ENCODE measurements at regions not wholly inside any gene's neighbourhood (a gene's known extent, or its start where the extent isn't known, plus 50 kb on each side); places are given as distances from the start of the nearest gene placed in this dataset.

GRCh38 chr4:83704786-83705185, 168.9 kb downstream of the GPAT3 start:
- TF ChIP-seq POLR2AphosphoS5 (IDR thresholded peaks at IDR 0.05; ENCODE audit: low read depth, low read length) = no peak
- TF ChIP-seq TAF1 (IDR thresholded peaks at IDR 0.05; ENCODE audit: borderline replicate concordance, insufficient read depth, low read length) = no peak
- no peak for TF ChIP-seq FOXP2 (optimal IDR thresholded peaks at IDR 0.05; ENCODE audit: borderline replicate concordance, extremely low read depth, extremely low read length, insufficient read depth)
- no peak for TF ChIP-seq SIN3A (IDR thresholded peaks at IDR 0.05; ENCODE audit: borderline replicate concordance, insufficient read depth, low read length)
- TF ChIP-seq REST (IDR thresholded peaks at IDR 0.05; ENCODE audit: insufficient read depth in 1 of 2, low read depth in 2 of 2, low read length in 2 of 2) = no peak

- no peak for TF ChIP-seq SIN3A (IDR thresholded peaks at IDR 0.05; ENCODE audit: borderline replicate concordance, insufficient read depth, low read length)
- no peak for TF ChIP-seq TAF1 (IDR thresholded peaks at IDR 0.05; ENCODE audit: borderline replicate concordance, insufficient read depth, low read length)
- TF ChIP-seq REST (IDR thresholded peaks at IDR 0.05; ENCODE audit: insufficient read depth in 1 of 2, low read depth in 2 of 2, low read length in 2 of 2) = no peak
- no peak for TF ChIP-seq POLR2AphosphoS5 (IDR thresholded peaks at IDR 0.05; ENCODE audit: low read depth, low read length)
- TF ChIP-seq FOXP2 (optimal IDR thresholded peaks at IDR 0.05; ENCODE audit: borderline replicate concordance, extremely low read depth, extremely low read length, insufficient read depth) = no peak
Measured at GRCh38 chr4:83703752-83704151, 167.8 kb downstream of the GPAT3 start.

GRCh38 chr4:83701041-83701440, 165.1 kb downstream of the GPAT3 start:
- TF ChIP-seq TAF1 (IDR thresholded peaks at IDR 0.05; ENCODE audit: borderline replicate concordance, insufficient read depth, low read length) = no peak
- no peak for TF ChIP-seq SIN3A (IDR thresholded peaks at IDR 0.05; ENCODE audit: borderline replicate concordance, insufficient read depth, low read length)
- TF ChIP-seq FOXP2 (optimal IDR thresholded peaks at IDR 0.05; ENCODE audit: borderline replicate concordance, extremely low read depth, extremely low read length, insufficient read depth) = no peak
- no peak for TF ChIP-seq REST (IDR thresholded peaks at IDR 0.05; ENCODE audit: insufficient read depth in 1 of 2, low read depth in 2 of 2, low read length in 2 of 2)
- no peak for TF ChIP-seq POLR2AphosphoS5 (IDR thresholded peaks at IDR 0.05; ENCODE audit: low read depth, low read length)

- TF ChIP-seq SIN3A (IDR thresholded peaks at IDR 0.05; ENCODE audit: borderline replicate concordance, insufficient read depth, low read length) (no peak), TAF1 (IDR thresholded peaks at IDR 0.05; ENCODE audit: borderline replicate concordance, insufficient read depth, low read length) (no peak), POLR2AphosphoS5 (IDR thresholded peaks at IDR 0.05; ENCODE audit: low read depth, low read length) (no peak), FOXP2 (optimal IDR thresholded peaks at IDR 0.05; ENCODE audit: borderline replicate concordance, extremely low read depth, extremely low read length, insufficient read depth) (no peak), REST (IDR thresholded peaks at IDR 0.05; ENCODE audit: insufficient read depth in 1 of 2, low read depth in 2 of 2, low read length in 2 of 2) (no peak)
Measured at GRCh38 chr4:83699358-83699757, 163.4 kb downstream of the GPAT3 start.

GRCh38 chr4:83692028-83692427, 156.1 kb downstream of the GPAT3 start:
- TF ChIP-seq POLR2AphosphoS5 (IDR thresholded peaks at IDR 0.05; ENCODE audit: low read depth, low read length) (no peak), REST (IDR thresholded peaks at IDR 0.05; ENCODE audit: insufficient read depth in 1 of 2, low read depth in 2 of 2, low read length in 2 of 2) (no peak), SIN3A (IDR thresholded peaks at IDR 0.05; ENCODE audit: borderline replicate concordance, insufficient read depth, low read length) (no peak), FOXP2 (optimal IDR thresholded peaks at IDR 0.05; ENCODE audit: borderline replicate concordance, extremely low read depth, extremely low read length, insufficient read depth) (no peak), TAF1 (IDR thresholded peaks at IDR 0.05; ENCODE audit: borderline replicate concordance, insufficient read depth, low read length) (no peak)

Data from PFSK-1 (cell line).